ENCODE measurements at regions not wholly inside any gene's neighbourhood (a gene's known extent, or its start where the extent isn't known, plus 50 kb on each side); places are given as distances from the start of the nearest gene placed in this dataset.

GRCh38 chr5:89034588-89034987, 151.6 kb upstream of the MEF2C start:
- no peaks in the 10 kb centered on the region for H3K9me3 ChIP-seq (ENCODE audit: control insufficient read depth in 1 of 2, low read length in 2 of 2)
- DNase-seq: no peak
- intact Hi-C loops (cut with micrococcal nuclease): no loop called here
- CTCF ChIA-PET (ENCODE audit: partially characterized antibody): no interaction called here
- Mint-ChIP-seq H3K9me3 (peaks cover 0 to 4% (median 0%) of the 10 kb centered on the region in 8 donors), H3K4me3 (no peak overlapping the region), H3K4me1 (no peaks in the 10 kb centered on the region), H3K36me3 (no peaks in the 10 kb centered on the region), H3K27me3 (no peaks in the 10 kb centered on the region), H3K27ac (no peak overlapping the region)
- no peaks in the 10 kb centered on the region for H3K36me3 ChIP-seq (ENCODE audit: insufficient read depth, low read length)
- no peaks in the 10 kb centered on the region for H3K4me1 ChIP-seq (ENCODE audit: insufficient read depth, low read length)
- H3K27ac ChIP-seq (ENCODE audit: low read depth, low read length): no peak overlapping the region
- no peaks in the 10 kb centered on the region for H3K27me3 ChIP-seq (ENCODE audit: insufficient read depth, low read length)
- POLR2A ChIA-PET (ENCODE audit: partially characterized antibody): no interaction called here
- H3K4me3 ChIP-seq (ENCODE audit: low read length in 2 of 2): no peak overlapping the region

- ChIA-PET CTCF (ENCODE audit: partially characterized antibody) (no interaction called here), POLR2A (ENCODE audit: partially characterized antibody) (no interaction called here)
Measured at GRCh38 chr5:89030798-89031197, 147.8 kb upstream of the MEF2C start.

GRCh38 chr5:89028595-89029285, 145.8 kb upstream of the MEF2C start:
- Histone ChIP-seq H3K4me3 (ENCODE audit: low read length in 2 of 2) (no peak overlapping the region), H3K27me3 (ENCODE audit: insufficient read depth, low read length) (no peaks in the 10 kb centered on the region), H3K9me3 (ENCODE audit: control insufficient read depth in 1 of 2, low read length in 2 of 2) (no peaks in the 10 kb centered on the region), H3K4me1 (ENCODE audit: insufficient read depth, low read length) (no peaks in the 10 kb centered on the region), H3K27ac (ENCODE audit: low read depth, low read length) (no peak overlapping the region), H3K36me3 (ENCODE audit: insufficient read depth, low read length) (no peaks in the 10 kb centered on the region)
- ChIA-PET POLR2A (ENCODE audit: partially characterized antibody) (no interaction called here), CTCF (ENCODE audit: partially characterized antibody) (no interaction called here)
- H3K27ac Mint-ChIP-seq: no peak overlapping the region
- no peak overlapping the region for H3K4me3 Mint-ChIP-seq
- no peaks in the 10 kb centered on the region for H3K27me3 Mint-ChIP-seq
- intact Hi-C loops (cut with micrococcal nuclease): no loop called here
- H3K9me3 Mint-ChIP-seq: peaks cover 0 to 10% (median 2%) of the 10 kb centered on the region in 8 donors
- no peaks in the 10 kb centered on the region for H3K4me1 Mint-ChIP-seq
- H3K36me3 Mint-ChIP-seq: no peaks in the 10 kb centered on the region
- DNase-seq: no peak

More at GRCh38 chr5:89030798-89031197, 147.8 kb upstream of the MEF2C start:
- H3K27ac ChIP-seq (ENCODE audit: low read depth, low read length): no peak overlapping the region
- H3K27me3 ChIP-seq (ENCODE audit: insufficient read depth, low read length): no peaks in the 10 kb centered on the region
- H3K36me3 Mint-ChIP-seq: no peaks in the 10 kb centered on the region
- peaks cover 0 to 10% (median 2%) of the 10 kb centered on the region in 8 donors for H3K9me3 Mint-ChIP-seq
- no peaks in the 10 kb centered on the region for H3K9me3 ChIP-seq (ENCODE audit: control insufficient read depth in 1 of 2, low read length in 2 of 2)
- H3K36me3 ChIP-seq (ENCODE audit: insufficient read depth, low read length): no peaks in the 10 kb centered on the region
- H3K4me1 Mint-ChIP-seq: no peaks in the 10 kb centered on the region
- intact Hi-C loops (cut with micrococcal nuclease): no loop called here
- DNase-seq: no peak
- no peaks in the 10 kb centered on the region for H3K27me3 Mint-ChIP-seq
- no peak overlapping the region for H3K27ac Mint-ChIP-seq
- H3K4me1 ChIP-seq (ENCODE audit: insufficient read depth, low read length): no peaks in the 10 kb centered on the region
- H3K4me3 Mint-ChIP-seq: no peak overlapping the region
- H3K4me3 ChIP-seq (ENCODE audit: low read length in 2 of 2): no peak overlapping the region

GRCh38 chr5:89024045-89024444, 141.1 kb upstream of the MEF2C start:
- CTCF ChIA-PET (ENCODE audit: partially characterized antibody): no interaction called here
- Histone ChIP-seq H3K27ac (ENCODE audit: low read depth, low read length) (no peak overlapping the region), H3K4me1 (ENCODE audit: insufficient read depth, low read length) (no peaks in the 10 kb centered on the region), H3K36me3 (ENCODE audit: insufficient read depth, low read length) (no peaks in the 10 kb centered on the region), H3K27me3 (ENCODE audit: insufficient read depth, low read length) (no peaks in the 10 kb centered on the region), H3K9me3 (ENCODE audit: control insufficient read depth in 1 of 2, low read length in 2 of 2) (no peaks in the 10 kb centered on the region), H3K4me3 (ENCODE audit: low read length in 2 of 2) (no peak overlapping the region)
- DNase-seq: no peak
- no peak overlapping the region for H3K27ac Mint-ChIP-seq
- H3K4me1 Mint-ChIP-seq: no peaks in the 10 kb centered on the region
- H3K9me3 Mint-ChIP-seq: peaks cover 0 to 10% (median 3%) of the 10 kb centered on the region in 8 donors
- no peak overlapping the region for H3K4me3 Mint-ChIP-seq
- no peaks in the 10 kb centered on the region for H3K27me3 Mint-ChIP-seq
- POLR2A ChIA-PET (ENCODE audit: partially characterized antibody): no interaction called here
- intact Hi-C loops (cut with micrococcal nuclease): no loop called here
- H3K36me3 Mint-ChIP-seq: no peaks in the 10 kb centered on the region

- Mint-ChIP-seq H3K27me3 (no peaks in the 10 kb centered on the region), H3K27ac (no peak overlapping the region), H3K9me3 (peaks cover 0 to 3% (median 0%) of the 10 kb centered on the region in 8 donors), H3K4me3 (no peak overlapping the region), H3K4me1 (no peaks in the 10 kb centered on the region), H3K36me3 (no peaks in the 10 kb centered on the region)
- no peak overlapping the region for H3K4me3 ChIP-seq (ENCODE audit: low read length in 2 of 2)
- H3K4me1 ChIP-seq (ENCODE audit: insufficient read depth, low read length): no peaks in the 10 kb centered on the region
- ChIA-PET CTCF (ENCODE audit: partially characterized antibody) (no interaction called here), POLR2A (ENCODE audit: partially characterized antibody) (no interaction called here)
- intact Hi-C loops (cut with micrococcal nuclease): no loop called here
- no peaks in the 10 kb centered on the region for H3K27me3 ChIP-seq (ENCODE audit: insufficient read depth, low read length)
- no peak for DNase-seq
- no peaks in the 10 kb centered on the region for H3K9me3 ChIP-seq (ENCODE audit: control insufficient read depth in 1 of 2, low read length in 2 of 2)
- H3K36me3 ChIP-seq (ENCODE audit: insufficient read depth, low read length): no peaks in the 10 kb centered on the region
- no peak overlapping the region for H3K27ac ChIP-seq (ENCODE audit: low read depth, low read length)
Measured at GRCh38 chr5:89020926-89021610, 138.1 kb upstream of the MEF2C start.

GRCh38 chr5:89016741-89017303, 133.8 kb upstream of the MEF2C start:
- ChIA-PET CTCF (ENCODE audit: partially characterized antibody) (no interaction called here), POLR2A (ENCODE audit: partially characterized antibody) (no interaction called here)
- Histone ChIP-seq H3K36me3 (ENCODE audit: insufficient read depth, low read length) (no peaks in the 10 kb centered on the region), H3K27me3 (ENCODE audit: insufficient read depth, low read length) (no peaks in the 10 kb centered on the region), H3K4me1 (ENCODE audit: insufficient read depth, low read length) (no peaks in the 10 kb centered on the region), H3K9me3 (ENCODE audit: control insufficient read depth in 1 of 2, low read length in 2 of 2) (no peaks in the 10 kb centered on the region), H3K27ac (ENCODE audit: low read depth, low read length) (no peak overlapping the region), H3K4me3 (ENCODE audit: low read length in 2 of 2) (no peak overlapping the region)
- Mint-ChIP-seq H3K9me3 (peaks cover 0 to 3% (median 0%) of the 10 kb centered on the region in 8 donors), H3K36me3 (no peaks in the 10 kb centered on the region), H3K4me1 (no peaks in the 10 kb centered on the region), H3K27ac (no peak overlapping the region), H3K27me3 (no peaks in the 10 kb centered on the region), H3K4me3 (no peak overlapping the region)
- no peak for DNase-seq
- intact Hi-C loops (cut with micrococcal nuclease): no loop called here

GRCh38 chr5:89015409-89015808, 132.4 kb upstream of the MEF2C start:
- ChIA-PET CTCF (ENCODE audit: partially characterized antibody) (no interaction called here), POLR2A (ENCODE audit: partially characterized antibody) (no interaction called here)
- peaks cover 0 to 5% (median 0%) of the 10 kb centered on the region in 8 donors for H3K9me3 Mint-ChIP-seq
- H3K36me3 Mint-ChIP-seq: no peaks in the 10 kb centered on the region
- no peaks in the 10 kb centered on the region for H3K9me3 ChIP-seq (ENCODE audit: control insufficient read depth in 1 of 2, low read length in 2 of 2)
- no peaks in the 10 kb centered on the region for H3K4me1 Mint-ChIP-seq
- H3K27me3 ChIP-seq (ENCODE audit: insufficient read depth, low read length): no peaks in the 10 kb centered on the region
- H3K27ac Mint-ChIP-seq: no peak overlapping the region
- H3K4me3 Mint-ChIP-seq: no peak overlapping the region
- H3K36me3 ChIP-seq (ENCODE audit: insufficient read depth, low read length): no peaks in the 10 kb centered on the region
- H3K27ac ChIP-seq (ENCODE audit: low read depth, low read length): no peak overlapping the region
- H3K27me3 Mint-ChIP-seq: no peaks in the 10 kb centered on the region
- H3K4me1 ChIP-seq (ENCODE audit: insufficient read depth, low read length): no peaks in the 10 kb centered on the region
- intact Hi-C loops (cut with micrococcal nuclease): no loop called here
- DNase-seq: no peak
- H3K4me3 ChIP-seq (ENCODE audit: low read length in 2 of 2): no peak overlapping the region
